Sigmoid colon (tissue), 4 donors: ENCODE measurements at regions not wholly inside any gene's neighbourhood (a gene's known extent, or its start where the extent isn't known, plus 50 kb on each side); places are given as distances from the start of the nearest gene placed in this dataset.

ENCODE experiments used
- POLR2A ChIP-seq, 2 donors: fragments of 450-650 bp; IDR thresholded peaks; one replicate each; pipeline ENCODE4 v1.6.1; 2016; ENCODE audit warnings: antibody characterized with exemption in 2 of 2, mild to moderate bottlenecking in 2 of 2, moderate library complexity in 2 of 2
- POLR2AphosphoS5 ChIP-seq, 4 donors: sonication (generic); formaldehyde crosslinking; IDR thresholded peaks; one replicate each; pipeline ENCODE4 v1.6.1; 2017; ENCODE audit warnings: antibody characterized with exemption in 4 of 4
- TF ChIP-seq, protein P1 (sequence below), 4 experiments: fragments of 450-650 bp in 3 of 4; fragments of 200-600 bp in 1 of 4; IDR thresholded peaks; one replicate each; pipeline ENCODE4 v1.5.1; 2016 to 2019; ENCODE audit warnings: antibody characterized with exemption in 4 of 4, mild to moderate bottlenecking in 3 of 4, moderate library complexity in 2 of 4

GRCh38 chr12:23431006-23431405 is 518.5 kb downstream of the SOX5 start:
- no peak for TF ChIP-seq POLR2AphosphoS5 (IDR thresholded peaks at IDR 0.05)
- TF ChIP-seq, protein P1, sequence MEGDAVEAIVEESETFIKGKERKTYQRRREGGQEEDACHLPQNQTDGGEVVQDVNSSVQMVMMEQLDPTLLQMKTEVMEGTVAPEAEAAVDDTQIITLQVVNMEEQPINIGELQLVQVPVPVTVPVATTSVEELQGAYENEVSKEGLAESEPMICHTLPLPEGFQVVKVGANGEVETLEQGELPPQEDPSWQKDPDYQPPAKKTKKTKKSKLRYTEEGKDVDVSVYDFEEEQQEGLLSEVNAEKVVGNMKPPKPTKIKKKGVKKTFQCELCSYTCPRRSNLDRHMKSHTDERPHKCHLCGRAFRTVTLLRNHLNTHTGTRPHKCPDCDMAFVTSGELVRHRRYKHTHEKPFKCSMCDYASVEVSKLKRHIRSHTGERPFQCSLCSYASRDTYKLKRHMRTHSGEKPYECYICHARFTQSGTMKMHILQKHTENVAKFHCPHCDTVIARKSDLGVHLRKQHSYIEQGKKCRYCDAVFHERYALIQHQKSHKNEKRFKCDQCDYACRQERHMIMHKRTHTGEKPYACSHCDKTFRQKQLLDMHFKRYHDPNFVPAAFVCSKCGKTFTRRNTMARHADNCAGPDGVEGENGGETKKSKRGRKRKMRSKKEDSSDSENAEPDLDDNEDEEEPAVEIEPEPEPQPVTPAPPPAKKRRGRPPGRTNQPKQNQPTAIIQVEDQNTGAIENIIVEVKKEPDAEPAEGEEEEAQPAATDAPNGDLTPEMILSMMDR (IDR thresholded peaks at IDR 0.05): no peak
- no peak for TF ChIP-seq POLR2A (IDR thresholded peaks at IDR 0.05)
